T-cell (primary cell): ENCODE measurements at regions not wholly inside any gene's neighbourhood (a gene's known extent, or its start where the extent isn't known, plus 50 kb on each side); places are given as distances from the start of the nearest gene placed in this dataset.

Experiments
- ATAC-seq, 4 experiments: fragments of 200-7000 bp in 3 of 4; fragments of 150-1000 bp in 1 of 4; cut with Tn5 transposase; replicated peaks in 1 of 4; 1 replicate in 3 of 4; 2 replicates in 1 of 4; pipeline ENCODE4 v1.10.0; 2021; ENCODE audit warnings: moderate library complexity in 3 of 4, mild to moderate bottlenecking in 2 of 4, moderate number of reproducible peaks in 1 of 4
- CTCF ChIA-PET, 2 donors: fragments of 300-600 bp; sonication (Branson Sonifier 250); formaldehyde crosslinking; loops; one replicate each; lab custom pipeline; 2022; ENCODE audit warnings: antibody characterized with exemption in 2 of 2; lab: Charles Lee
- POLR2A ChIA-PET, 2 donors: fragments of 300-600 bp; sonication (Branson Sonifier 250); formaldehyde crosslinking; loops; one replicate each; lab custom pipeline; 2022; ENCODE audit warnings: antibody characterized with exemption in 2 of 2; lab: Charles Lee
- DNase-seq, 35 experiments: peaks; one replicate each; pipeline versions ENCODE4 v3.0.0 to v3.0.0-alpha.2; 2013 to 2023
- H3K27ac ChIP-seq: one replicate; pipeline ENCODE4 v1.5.1; 2013; ENCODE audit warnings: low read length
- H3K27me3 ChIP-seq, 2 experiments: replicated peaks in 1 of 2; 1 replicate in 1 of 2; 2 replicates in 1 of 2; pipeline versions ENCODE4 v1.6.1 to v1.7.0; 2013; ENCODE audit warnings: low read length in 1 of 2, mixed read lengths in 1 of 2; ENCODE audit not compliant: control insufficient read depth in 2 of 2, insufficient read depth in 2 of 2; ENCODE audit errors: extremely low read depth in 1 of 2
- H3K36me3 ChIP-seq, 2 donors: 1 replicate in 1 of 2; 2 replicates in 1 of 2; pipeline versions ENCODE4 v1.6.1 to v1.7.0; 2013; ENCODE audit warnings: low read length in 1 of 2; ENCODE audit not compliant: control insufficient read depth in 2 of 2, insufficient read depth in 1 of 2; ENCODE audit errors: extremely low read depth in 1 of 2
- H3K4me1 ChIP-seq, 2 experiments: 1 replicate in 1 of 2; 2 replicates in 1 of 2; pipeline versions ENCODE4 v1.6.1 to v1.7.0; 2013; ENCODE audit warnings: low read length in 2 of 2, mixed read lengths in 1 of 2; ENCODE audit not compliant: insufficient read depth in 2 of 2, control insufficient read depth in 1 of 2; ENCODE audit errors: extremely low read depth in 1 of 2
- H3K4me3 ChIP-seq, 2 donors: 1 replicate in 1 of 2; 2 replicates in 1 of 2; pipeline versions ENCODE4 v1.5.1 to v1.7.0; 2013; ENCODE audit warnings: mild to moderate bottlenecking in 2 of 2, low read length in 1 of 2, moderate library complexity in 1 of 2; ENCODE audit not compliant: control insufficient read depth in 1 of 2; ENCODE audit errors: extremely low read depth in 1 of 2
- H3K9me3 ChIP-seq: 2 replicates; pipeline ENCODE4 v1.7.0; 2013
- H3K27ac Mint-ChIP-seq, 2 donors: one replicate each; pipeline ENCODE4 v1.8.0; 2020 to 2021; ENCODE audit warnings: mild to moderate bottlenecking in 2 of 2, mixed read lengths in 2 of 2
- H3K27me3 Mint-ChIP-seq, 2 donors: one replicate each; pipeline ENCODE4 v1.8.0; 2021 to 2022; ENCODE audit warnings: mixed read lengths in 2 of 2
- H3K36me3 Mint-ChIP-seq: one replicate; pipeline ENCODE4 v1.8.0; 2021; ENCODE audit warnings: mixed read lengths
- H3K4me1 Mint-ChIP-seq, 3 donors: one replicate each; pipeline ENCODE4 v1.8.0; 2020 to 2022; ENCODE audit warnings: mixed read lengths in 3 of 3, mild to moderate bottlenecking in 1 of 3
- H3K4me3 Mint-ChIP-seq, 3 donors: one replicate each; pipeline ENCODE4 v1.8.0; 2020 to 2022; ENCODE audit warnings: mild to moderate bottlenecking in 3 of 3, mixed read lengths in 3 of 3, moderate library complexity in 3 of 3
- H3K9me3 Mint-ChIP-seq, 3 donors: one replicate each; pipeline ENCODE4 v1.8.0; 2020 to 2022; ENCODE audit warnings: mixed read lengths in 3 of 3
- WGBS: methylation state at CpG from one replicate; pipeline ENCODE4 v1.1.5; 2013; ENCODE audit warnings: missing lambda C conversion rate; ENCODE audit not compliant: insufficient coverage; 5-methylcytosine and 5-hydroxymethylcytosine counted together

- POLR2A ChIA-PET = no interaction called here
- CTCF ChIA-PET = no interaction called here
- H3K9me3 Mint-ChIP-seq = peaks cover 8 to 17% (median 16%) of the 10 kb centered on the region in 3 donors
Measured at GRCh38 chr10:125248489-125248888, 88.1 kb upstream of the CTBP2 start.

GRCh38 chr10:125247576-125247975, 87.2 kb upstream of the CTBP2 start:
- no peaks in the 10 kb centered on the region for H3K36me3 ChIP-seq
- no peak overlapping the region for H3K27ac Mint-ChIP-seq
- ChIA-PET CTCF (no interaction called here), POLR2A (no interaction called here)
- DNase-seq (no peak), ATAC-seq (no peak)
- no peaks in the 10 kb centered on the region for H3K4me1 ChIP-seq
- H3K27ac ChIP-seq = no peak overlapping the region
- H3K9me3 ChIP-seq = no peaks in the 10 kb centered on the region
- no peak overlapping the region for H3K4me3 ChIP-seq
- no peaks in the 10 kb centered on the region for H3K4me1 Mint-ChIP-seq
- H3K4me3 Mint-ChIP-seq = no peak overlapping the region
- no peaks in the 10 kb centered on the region for H3K27me3 ChIP-seq
- WGBS = 75% methylated on average over 8 of the region's 8 CpGs
- peaks cover 5 to 10% (median 10%) of the 10 kb centered on the region in 3 donors for H3K9me3 Mint-ChIP-seq
- H3K27me3 Mint-ChIP-seq = peaks cover 0 to 4% of the 10 kb centered on the region in 2 donors
- no peaks in the 10 kb centered on the region for H3K36me3 Mint-ChIP-seq

More at GRCh38 chr10:125248489-125248888, 88.1 kb upstream of the CTBP2 start:
- Mint-ChIP-seq H3K27ac (no peak overlapping the region), H3K36me3 (no peaks in the 10 kb centered on the region), H3K27me3 (peaks cover 0 to 7% of the 10 kb centered on the region in 2 donors), H3K4me3 (no peak overlapping the region), H3K4me1 (no peaks in the 10 kb centered on the region)
- Histone ChIP-seq H3K4me3 (no peak overlapping the region), H3K4me1 (no peaks in the 10 kb centered on the region), H3K36me3 (no peaks in the 10 kb centered on the region), H3K9me3 (no peaks in the 10 kb centered on the region), H3K27ac (no peak overlapping the region), H3K27me3 (no peaks in the 10 kb centered on the region)
- WGBS = 57% methylated on average over 1 of the region's 3 CpGs
- DNase-seq = no peak
- no peak for ATAC-seq

GRCh38 chr10:125243532-125244253, 83.3 kb upstream of the CTBP2 start:
- Mint-ChIP-seq H3K36me3 (no peaks in the 10 kb centered on the region), H3K4me1 (no peaks in the 10 kb centered on the region), H3K4me3 (no peak overlapping the region), H3K27ac (no peak overlapping the region), H3K27me3 (peaks cover 1 to 4% of the 10 kb centered on the region in 2 donors), H3K9me3 (peaks cover 3 to 10% (median 6%) of the 10 kb centered on the region in 3 donors)
- ChIA-PET CTCF (no interaction called here), POLR2A (no interaction called here)
- no peaks in the 10 kb centered on the region for H3K36me3 ChIP-seq
- no peak for DNase-seq
- no peaks in the 10 kb centered on the region for H3K9me3 ChIP-seq
- peaks cover 0 to 3% of the 10 kb centered on the region in 2 experiments for H3K27me3 ChIP-seq
- no CpG with 5 or more reads among the region's 3 CpGs for WGBS
- ATAC-seq = no peak
- no peak overlapping the region for H3K4me3 ChIP-seq
- no peak overlapping the region for H3K27ac ChIP-seq
- H3K4me1 ChIP-seq = no peaks in the 10 kb centered on the region

GRCh38 chr10:125238682-125239081, 78.3 kb upstream of the CTBP2 start:
- ChIA-PET CTCF (no interaction called here), POLR2A (no interaction called here)
- ATAC-seq = no peak
- H3K4me1 ChIP-seq = no peaks in the 10 kb centered on the region
- H3K4me1 Mint-ChIP-seq = no peaks in the 10 kb centered on the region
- H3K27me3 Mint-ChIP-seq = peaks cover 7% of the 10 kb centered on the region in 2 donors
- DNase-seq = no peak
- no peaks in the 10 kb centered on the region for H3K9me3 ChIP-seq
- no peak overlapping the region for H3K27ac ChIP-seq
- no CpG with 5 or more reads among the region's 1 CpG for WGBS
- no peak overlapping the region for H3K4me3 Mint-ChIP-seq
- H3K9me3 Mint-ChIP-seq = peaks cover 17 to 18% (median 18%) of the 10 kb centered on the region in 3 donors
- no peaks in the 10 kb centered on the region for H3K36me3 Mint-ChIP-seq
- H3K27me3 ChIP-seq = peaks cover 0 to 3% of the 10 kb centered on the region in 2 experiments
- no peaks in the 10 kb centered on the region for H3K36me3 ChIP-seq
- H3K4me3 ChIP-seq = no peak overlapping the region
- no peak overlapping the region for H3K27ac Mint-ChIP-seq

GRCh38 chr10:125236091-125236490, 75.7 kb upstream of the CTBP2 start:
- Mint-ChIP-seq H3K36me3 (no peaks in the 10 kb centered on the region), H3K27me3 (peaks cover 9 to 15% of the 10 kb centered on the region in 2 donors), H3K9me3 (peaks cover 17 to 18% (median 18%) of the 10 kb centered on the region in 3 donors), H3K4me1 (no peaks in the 10 kb centered on the region), H3K27ac (no peak overlapping the region), H3K4me3 (no peak overlapping the region)
- no peaks in the 10 kb centered on the region for H3K9me3 ChIP-seq
- ATAC-seq = no peak
- POLR2A ChIA-PET = interaction anchor here in 1 of 2 donors (0.6 kb wide), 1 partner anchor 18 kb away, joined by 3 read pairs; no protein-coding TSS in a partner anchor
- no CpG with 5 or more reads among the region's 1 CpG for WGBS
- H3K27ac ChIP-seq = no peak overlapping the region
- H3K36me3 ChIP-seq = no peaks in the 10 kb centered on the region
- no peak overlapping the region for H3K4me3 ChIP-seq
- H3K4me1 ChIP-seq = no peaks in the 10 kb centered on the region
- CTCF ChIA-PET = no interaction called here
- no peak for DNase-seq
- peaks cover 0 to 5% of the 10 kb centered on the region in 2 experiments for H3K27me3 ChIP-seq

GRCh38 chr10:125235093-125236069, 75.0 kb upstream of the CTBP2 start:
- no peak overlapping the region for H3K4me3 Mint-ChIP-seq
- DNase-seq (no peak), ATAC-seq (no peak)
- peaks cover 0 to 2% of the 10 kb centered on the region in 2 experiments for H3K27me3 ChIP-seq
- H3K36me3 ChIP-seq = no peaks in the 10 kb centered on the region
- no peaks in the 10 kb centered on the region for H3K9me3 ChIP-seq
- no peaks in the 10 kb centered on the region for H3K4me1 Mint-ChIP-seq
- no peak overlapping the region for H3K4me3 ChIP-seq
- H3K9me3 Mint-ChIP-seq = peaks cover 17 to 18% (median 18%) of the 10 kb centered on the region in 3 donors
- no peaks in the 10 kb centered on the region for H3K4me1 ChIP-seq
- WGBS = 83% methylated on average over 2 of the region's 6 CpGs
- POLR2A ChIA-PET = no interaction called here
- H3K27ac Mint-ChIP-seq = no peak overlapping the region
- H3K27ac ChIP-seq = no peak overlapping the region
- no peaks in the 10 kb centered on the region for H3K36me3 Mint-ChIP-seq
- peaks cover 9 to 15% of the 10 kb centered on the region in 2 donors for H3K27me3 Mint-ChIP-seq
- CTCF ChIA-PET = interaction anchor here in 1 of 2 donors (0.6 kb wide), 1 partner anchor 20 kb away, joined by 3 read pairs; no protein-coding TSS in a partner anchor
